GM12874 (cell line): ENCODE measurements at regions not wholly inside any gene's neighbourhood (a gene's known extent, or its start where the extent isn't known, plus 50 kb on each side); places are given as distances from the start of the nearest gene placed in this dataset.

Source experiments
- CTCF ChIP-seq: IDR thresholded peaks from 2 replicates; pipeline ENCODE4 v1.5.1; 2011; ENCODE audit warnings: low read depth, mild to moderate bottlenecking, control low read depth, low read length, moderate library complexity; ENCODE audit not compliant: insufficient read depth

GRCh38 chr16:33844533-33844932 is 385.1 kb downstream of the TP53TG3F start:
- peak; percentile 27; the same call in 1 of the 2 replicates for TF ChIP-seq CTCF
